SK-N-SH treated with all-trans-retinoic acid at 6 μM for 48 hours (cell line): ENCODE measurements at regions not wholly inside any gene's neighbourhood (a gene's known extent, or its start where the extent isn't known, plus 50 kb on each side); places are given as distances from the start of the nearest gene placed in this dataset.

Experiments
- ESRRG ChIP-seq: fragments of 250-450 bp; sonication (Bioruptor Pico); IDR thresholded peaks from 2 replicates; pipeline ENCODE4 v1.6.1; 2021; ENCODE audit warnings: mild to moderate bottlenecking
- RARB ChIP-seq: fragments of 250-450 bp; sonication (Bioruptor Pico); IDR thresholded peaks from 2 replicates; pipeline ENCODE4 v1.8.0; 2021; ENCODE audit warnings: mild to moderate bottlenecking, moderate library complexity

DNA sequence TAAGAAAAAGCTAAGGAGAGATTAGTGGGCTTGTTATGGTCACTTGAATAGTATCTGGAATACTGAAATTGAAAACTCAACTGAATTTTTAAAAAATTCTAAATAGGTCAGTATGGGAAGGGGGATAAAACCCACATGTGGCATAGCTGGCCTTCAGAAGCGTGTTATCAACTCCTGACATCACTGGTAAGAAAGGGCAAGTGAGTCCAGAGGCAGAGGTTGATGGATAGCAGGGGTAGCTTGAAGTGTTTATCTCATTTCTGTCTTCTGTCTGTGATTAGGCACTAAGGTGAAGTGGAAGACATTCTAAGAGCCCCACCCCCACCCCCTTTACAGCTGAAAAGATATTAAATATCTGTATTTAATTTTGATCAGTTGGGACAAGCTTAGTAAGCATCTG lies 261.4 kb upstream of the TMTC1 start:
- TF ChIP-seq RARB (CRISPR knock-in tag) = no peak
- no peak for TF ChIP-seq ESRRG (CRISPR knock-in tag)
